Neuronal stem cell (in vitro differentiated cells): ENCODE measurements at regions not wholly inside any gene's neighbourhood (a gene's known extent, or its start where the extent isn't known, plus 50 kb on each side); places are given as distances from the start of the nearest gene placed in this dataset.
"Not testable (repeated sequence)": the region's sequence is repeated elsewhere in the genome, so short reads cannot be mapped to it uniquely, and the experiment has no call there.

ENCODE experiments used
- DNase-seq: peaks from one replicate; pipeline ENCODE4 v3.0.0-alpha.2; 2013; ENCODE audit warnings: low spot score
- H2AFZ ChIP-seq: one replicate; pipeline ENCODE4 v1.6.1; 2013; ENCODE audit warnings: mild to moderate bottlenecking, low read length, inconsistent platforms
- H2AK5ac ChIP-seq: 2 replicates; pipeline ENCODE4 v1.6.1; 2013; ENCODE audit warnings: low read depth, mild to moderate bottlenecking, inconsistent platforms, low read length, moderate library complexity, mixed read lengths
- H2BK120ac ChIP-seq: 2 replicates; pipeline ENCODE4 v1.6.1; 2013; ENCODE audit warnings: low read depth, mild to moderate bottlenecking, inconsistent platforms, low read length, moderate library complexity, mixed read lengths
- H2BK12ac ChIP-seq: one replicate; pipeline ENCODE4 v1.6.1; 2013; ENCODE audit warnings: low read length, inconsistent platforms
- H2BK15ac ChIP-seq: 2 replicates; pipeline ENCODE4 v1.6.1; 2013; ENCODE audit warnings: mild to moderate bottlenecking, low read length, inconsistent platforms, mixed read lengths
- H2BK5ac ChIP-seq: one replicate; pipeline ENCODE4 v1.6.1; 2013; ENCODE audit warnings: inconsistent platforms, mild to moderate bottlenecking, low read length, moderate library complexity
- H3K14ac ChIP-seq: one replicate; pipeline ENCODE4 v1.6.1; 2013; ENCODE audit warnings: low read length, inconsistent platforms
- H3K18ac ChIP-seq: 2 replicates; pipeline ENCODE4 v1.6.1; 2013; ENCODE audit warnings: low read length, inconsistent platforms
- H3K23ac ChIP-seq: 2 replicates; pipeline ENCODE4 v1.6.1; 2013; ENCODE audit warnings: low read depth, mild to moderate bottlenecking, mixed read lengths, low read length, inconsistent platforms; ENCODE audit not compliant: poor library complexity
- H3K27ac ChIP-seq: replicated peaks from 3 replicates; pipeline ENCODE4 v1.5.1; 2013; ENCODE audit warnings: low read length, inconsistent platforms
- H3K27me3 ChIP-seq, 3 experiments: 2 replicates each; pipeline ENCODE4 v1.6.1; 2013; ENCODE audit warnings: low read length in 3 of 3, mild to moderate bottlenecking in 2 of 3, inconsistent platforms in 1 of 3, low read depth in 1 of 3, mixed read lengths in 1 of 3, moderate library complexity in 1 of 3; ENCODE audit not compliant: control insufficient read depth in 3 of 3, insufficient read depth in 3 of 3
- H3K36me3 ChIP-seq, 2 donors: replicated peaks in 1 of 2; 2 replicates each; pipeline ENCODE4 v1.6.1; 2013; ENCODE audit warnings: low read length in 2 of 2; ENCODE audit not compliant: control insufficient read depth in 2 of 2, insufficient read depth in 2 of 2
- H3K4ac ChIP-seq: 2 replicates; pipeline ENCODE4 v1.6.1; 2013; ENCODE audit warnings: inconsistent platforms, mild to moderate bottlenecking, low read length, moderate library complexity
- H3K4me1 ChIP-seq, 2 donors: 1 replicate in 1 of 2; 2 replicates in 1 of 2; pipeline ENCODE4 v1.6.1; 2013; ENCODE audit warnings: low read length in 2 of 2, low read depth in 1 of 2; ENCODE audit not compliant: control insufficient read depth in 2 of 2, insufficient read depth in 1 of 2
- H3K4me2 ChIP-seq: one replicate; pipeline ENCODE4 v1.6.1; 2013; ENCODE audit warnings: mild to moderate bottlenecking, low read length, inconsistent platforms; ENCODE audit not compliant: insufficient read depth, poor library complexity, severe bottlenecking
- H3K4me3 ChIP-seq, 2 donors: 2 replicates each; pipeline ENCODE4 v1.5.1; 2013; ENCODE audit warnings: low read length in 2 of 2, mild to moderate bottlenecking in 2 of 2, inconsistent platforms in 1 of 2, moderate library complexity in 1 of 2
- H3K79me1 ChIP-seq: one replicate; pipeline ENCODE4 v1.6.1; 2013; ENCODE audit warnings: low read depth, mild to moderate bottlenecking, inconsistent platforms, low read length, moderate library complexity
- H3K9ac ChIP-seq: one replicate; pipeline ENCODE4 v1.6.1; 2013; ENCODE audit warnings: mild to moderate bottlenecking, low read depth, low read length, inconsistent platforms; ENCODE audit not compliant: poor library complexity
- H3K9me3 ChIP-seq, 2 donors: replicated peaks in 1 of 2; 2 replicates each; pipeline versions ENCODE3 to v1.6.1; 2013; ENCODE audit warnings: low read length in 2 of 2, mild to moderate bottlenecking in 2 of 2, inconsistent platforms in 1 of 2, low read depth in 1 of 2, mixed read lengths in 1 of 2, moderate library complexity in 1 of 2; ENCODE audit not compliant: control insufficient read depth in 2 of 2, insufficient read depth in 1 of 2
- H4K8ac ChIP-seq: one replicate; pipeline ENCODE4 v1.6.1; 2013; ENCODE audit warnings: low read depth, mild to moderate bottlenecking, inconsistent platforms, low read length, moderate library complexity
- H4K91ac ChIP-seq: one replicate; pipeline ENCODE4 v1.6.1; 2013; ENCODE audit warnings: low read length, low read depth, mild to moderate bottlenecking, inconsistent platforms; ENCODE audit not compliant: poor library complexity
- WGBS, 2 donors: extraction: QIAGEN DNeasy Blood & Tissue Kit; methylation state at CpG; one replicate each; pipeline ENCODE4 v1.1.7; 2013; ENCODE audit warnings: missing lambda C conversion rate in 2 of 2, mixed read lengths in 1 of 2; ENCODE audit not compliant: insufficient read length in 2 of 2, insufficient replicate concordance in 1 of 2; ENCODE audit errors: extremely low coverage in 2 of 2; 5-methylcytosine and 5-hydroxymethylcytosine counted together

- Histone ChIP-seq H2BK12ac (no peak overlapping the region), H3K4me3 (no peak overlapping the region), H2AK5ac (no peak overlapping the region), H3K4me1 (no peaks in the 10 kb centered on the region), H3K79me1 (no peaks in the 10 kb centered on the region), H3K27ac (no peak overlapping the region), H3K36me3 (no peaks in the 10 kb centered on the region), H4K91ac (no peak overlapping the region), H3K4ac (no peak overlapping the region), H2BK120ac (no peak overlapping the region), H2BK5ac (no peak overlapping the region), H3K23ac (no peak overlapping the region), H3K9ac (no peak overlapping the region), H3K27me3 (no peaks in the 10 kb centered on the region), H3K14ac (no peak overlapping the region), H2AFZ (no peak overlapping the region), H3K9me3 (no peaks in the 10 kb centered on the region), H3K4me2 (no peak overlapping the region), H3K18ac (no peak overlapping the region), H4K8ac (no peak overlapping the region), H2BK15ac (no peak overlapping the region)
- no peak for DNase-seq
- WGBS, 2 donors = 100% methylated on average over 1 of the region's 4 CpGs; no CpG with 5 or more reads in 1 of the 2 donors
These were observed 354.1 kb downstream of the KCNJ2 start for GRCh38 chr17:70523426-70523825.

GRCh38 chr17:70525035-70525434, 355.7 kb downstream of the KCNJ2 start:
- not testable (repeated sequence) for H3K4ac ChIP-seq, DNase-seq, H2AK5ac ChIP-seq, H3K18ac ChIP-seq, H3K9me3 ChIP-seq, H2BK12ac ChIP-seq, H3K27ac ChIP-seq, H2BK15ac ChIP-seq, H3K4me2 ChIP-seq, H4K8ac ChIP-seq, H2BK120ac ChIP-seq, H2AFZ ChIP-seq, H4K91ac ChIP-seq, H3K14ac ChIP-seq, H3K4me3 ChIP-seq, H3K36me3 ChIP-seq, H3K9ac ChIP-seq, H3K23ac ChIP-seq, H3K4me1 ChIP-seq, H3K27me3 ChIP-seq, H2BK5ac ChIP-seq, H3K79me1 ChIP-seq
- no CpG with 5 or more reads among the region's 7 CpGs for WGBS, 2 donors

- no peak overlapping the region for H3K9ac ChIP-seq
- H3K4me3 ChIP-seq = no peak overlapping the region
- H3K4me1 ChIP-seq = no peaks in the 10 kb centered on the region
- H2BK12ac ChIP-seq = no peak overlapping the region
- no peak overlapping the region for H3K23ac ChIP-seq
- H2AFZ ChIP-seq = peak overlapping the region; percentile 48
- H2BK15ac ChIP-seq = no peak overlapping the region
- no peak overlapping the region for H2AK5ac ChIP-seq
- H3K14ac ChIP-seq = no peak overlapping the region
- H3K27me3 ChIP-seq = no peaks in the 10 kb centered on the region
- no peak for DNase-seq
- no peaks in the 10 kb centered on the region for H3K9me3 ChIP-seq
- no peaks in the 10 kb centered on the region for H3K79me1 ChIP-seq
- H3K18ac ChIP-seq = no peak overlapping the region
- no peaks in the 10 kb centered on the region for H3K36me3 ChIP-seq
- H3K4ac ChIP-seq = no peak overlapping the region
- no CpG with 5 or more reads among the region's 5 CpGs for WGBS, 2 donors
- H3K4me2 ChIP-seq = no peak overlapping the region
- H2BK5ac ChIP-seq = no peak overlapping the region
- no peak overlapping the region for H2BK120ac ChIP-seq
- no peak overlapping the region for H4K8ac ChIP-seq
- H3K27ac ChIP-seq = no peak overlapping the region
- no peak overlapping the region for H4K91ac ChIP-seq
These were observed 356.6 kb downstream of the KCNJ2 start for GRCh38 chr17:70525961-70526360.

GRCh38 chr17:70527364-70527888, 358.1 kb downstream of the KCNJ2 start:
- Histone ChIP-seq H2AK5ac (no peak overlapping the region), H2BK120ac (no peak overlapping the region), H3K27ac (no peak overlapping the region), H3K27me3 (no peaks in the 10 kb centered on the region), H2AFZ (no peak overlapping the region), H2BK5ac (no peak overlapping the region), H3K4me1 (no peaks in the 10 kb centered on the region), H3K18ac (no peak overlapping the region), H3K14ac (no peak overlapping the region), H2BK15ac (no peak overlapping the region), H3K23ac (no peak overlapping the region), H3K4ac (no peak overlapping the region), H3K4me3 (no peak overlapping the region), H4K8ac (no peak overlapping the region), H3K9me3 (no peaks in the 10 kb centered on the region), H3K4me2 (no peak overlapping the region), H2BK12ac (no peak overlapping the region), H3K79me1 (no peaks in the 10 kb centered on the region), H3K36me3 (no peaks in the 10 kb centered on the region), H3K9ac (no peak overlapping the region), H4K91ac (no peak overlapping the region)
- no peak for DNase-seq
- no CpG with 5 or more reads among the region's 3 CpGs for WGBS, 2 donors
